ENCODE measurements at regions not wholly inside any gene's neighbourhood (a gene's known extent, or its start where the extent isn't known, plus 50 kb on each side); places are given as distances from the start of the nearest gene placed in this dataset.

- Histone ChIP-seq H3K4me3 (ENCODE audit: low read length) (no peak overlapping the region), H3K36me3 (replicated peaks; ENCODE audit: insufficient read depth, low read length) (no peaks in the 10 kb centered on the region), H3K9me2 (replicated peaks; ENCODE audit: insufficient read depth, low read length) (no peaks in the 10 kb centered on the region), H3K27ac (ENCODE audit: low read length) (no peak overlapping the region), H3K79me2 (ENCODE audit: low read length) (no peaks in the 10 kb centered on the region), H3F3A (ENCODE audit: insufficient read depth, low read length) (no peaks in the 10 kb centered on the region), H2AFZ (ENCODE audit: low read length) (no peak overlapping the region), H3K4me1 (ENCODE audit: low read length) (no peaks in the 10 kb centered on the region), H3K27me3 (replicated peaks; ENCODE audit: insufficient read depth, low read length) (no peaks in the 10 kb centered on the region), H3K9ac (ENCODE audit: low read length) (no peak overlapping the region), H3K9me3 (replicated peaks; ENCODE audit: insufficient read depth, low read length) (no peaks in the 10 kb centered on the region), H4K20me1 (ENCODE audit: insufficient read depth, low read length) (no peaks in the 10 kb centered on the region), H3K4me2 (ENCODE audit: low read depth, low read length) (no peak overlapping the region)
- TF ChIP-seq EZH2 (optimal IDR thresholded peaks at IDR 0.05; ENCODE audit: low read depth, low read length) = no peak
- DNase-seq = no peak
Observed at GRCh38 chr2:65799141-65799854, 366.9 kb upstream of the SPRED2 start.

- TF ChIP-seq CTCF (IDR thresholded peaks at IDR 0.05; ENCODE audit: low read length) = no peak
- TF ChIP-seq EZH2 (optimal IDR thresholded peaks at IDR 0.05; ENCODE audit: low read depth, low read length) = no peak
- no peak for TF ChIP-seq EZH2phosphoT487 (IDR thresholded peaks at IDR 0.05; ENCODE audit: low read length)
- Histone ChIP-seq H3K79me2 (ENCODE audit: low read length) (no peaks in the 10 kb centered on the region), H3K27me3 (replicated peaks; ENCODE audit: insufficient read depth, low read length) (no peaks in the 10 kb centered on the region), H4K20me1 (ENCODE audit: insufficient read depth, low read length) (no peaks in the 10 kb centered on the region), H3K9me3 (replicated peaks; ENCODE audit: insufficient read depth, low read length) (no peaks in the 10 kb centered on the region), H3K4me1 (ENCODE audit: low read length) (no peaks in the 10 kb centered on the region), H3F3A (ENCODE audit: insufficient read depth, low read length) (no peaks in the 10 kb centered on the region), H3K9me2 (replicated peaks; ENCODE audit: insufficient read depth, low read length) (no peaks in the 10 kb centered on the region), H3K9ac (ENCODE audit: low read length) (no peak overlapping the region), H3K27ac (ENCODE audit: low read length) (no peak overlapping the region), H2AFZ (ENCODE audit: low read length) (no peak overlapping the region), H3K4me3 (ENCODE audit: low read length) (no peak overlapping the region), H3K4me2 (ENCODE audit: low read depth, low read length) (no peak overlapping the region), H3K36me3 (replicated peaks; ENCODE audit: insufficient read depth, low read length) (no peaks in the 10 kb centered on the region)
- DNase-seq = no peak
Observed at GRCh38 chr2:65798641-65799040, 366.2 kb upstream of the SPRED2 start.

- no peaks in the 10 kb centered on the region for H3K79me2 ChIP-seq (ENCODE audit: low read length)
- no peaks in the 10 kb centered on the region for H4K20me1 ChIP-seq (ENCODE audit: insufficient read depth, low read length)
- DNase-seq = no peak
- no peak overlapping the region for H2AFZ ChIP-seq (ENCODE audit: low read length)
- H3K9me3 ChIP-seq (replicated peaks; ENCODE audit: insufficient read depth, low read length) = no peaks in the 10 kb centered on the region
- no peaks in the 10 kb centered on the region for H3K36me3 ChIP-seq (replicated peaks; ENCODE audit: insufficient read depth, low read length)
- no peaks in the 10 kb centered on the region for H3F3A ChIP-seq (ENCODE audit: insufficient read depth, low read length)
- H3K4me1 ChIP-seq (ENCODE audit: low read length) = no peaks in the 10 kb centered on the region
- H3K9ac ChIP-seq (ENCODE audit: low read length) = no peak overlapping the region
- H3K9me2 ChIP-seq (replicated peaks; ENCODE audit: insufficient read depth, low read length) = no peaks in the 10 kb centered on the region
- no peak overlapping the region for H3K4me3 ChIP-seq (ENCODE audit: low read length)
- H3K27ac ChIP-seq (ENCODE audit: low read length) = no peak overlapping the region
- H3K4me2 ChIP-seq (ENCODE audit: low read depth, low read length) = no peak overlapping the region
- no peaks in the 10 kb centered on the region for H3K27me3 ChIP-seq (replicated peaks; ENCODE audit: insufficient read depth, low read length)
- TF ChIP-seq EZH2 (optimal IDR thresholded peaks at IDR 0.05; ENCODE audit: low read depth, low read length) (no peak), CTCF (IDR thresholded peaks at IDR 0.05; ENCODE audit: low read length) (no peak), EZH2phosphoT487 (IDR thresholded peaks at IDR 0.05; ENCODE audit: low read length) (no peak)
Observed at GRCh38 chr2:65794994-65795393, 362.6 kb upstream of the SPRED2 start.

GRCh38 chr2:65791404-65791975 is 359.1 kb upstream of the SPRED2 start:
- H3K4me3 ChIP-seq (ENCODE audit: low read length) = no peak overlapping the region
- H3K27ac ChIP-seq (ENCODE audit: low read length) = no peak overlapping the region
- no peak for TF ChIP-seq CTCF (IDR thresholded peaks at IDR 0.05; ENCODE audit: low read length)
- TF ChIP-seq EZH2phosphoT487 (IDR thresholded peaks at IDR 0.05; ENCODE audit: low read length) = no peak
- TF ChIP-seq EZH2 (optimal IDR thresholded peaks at IDR 0.05; ENCODE audit: low read depth, low read length) = no peak
- H3K4me2 ChIP-seq (ENCODE audit: low read depth, low read length) = no peak overlapping the region
- no peaks in the 10 kb centered on the region for H4K20me1 ChIP-seq (ENCODE audit: insufficient read depth, low read length)
- no peaks in the 10 kb centered on the region for H3K9me3 ChIP-seq (replicated peaks; ENCODE audit: insufficient read depth, low read length)
- no peaks in the 10 kb centered on the region for H3K27me3 ChIP-seq (replicated peaks; ENCODE audit: insufficient read depth, low read length)
- no peaks in the 10 kb centered on the region for H3K79me2 ChIP-seq (ENCODE audit: low read length)
- DNase-seq = no peak
- no peaks in the 10 kb centered on the region for H3K36me3 ChIP-seq (replicated peaks; ENCODE audit: insufficient read depth, low read length)
- no peaks in the 10 kb centered on the region for H3K4me1 ChIP-seq (ENCODE audit: low read length)
- no peaks in the 10 kb centered on the region for H3K9me2 ChIP-seq (replicated peaks; ENCODE audit: insufficient read depth, low read length)
- H2AFZ ChIP-seq (ENCODE audit: low read length) = no peak overlapping the region
- H3K9ac ChIP-seq (ENCODE audit: low read length) = no peak overlapping the region
- no peaks in the 10 kb centered on the region for H3F3A ChIP-seq (ENCODE audit: insufficient read depth, low read length)
